Uterus (tissue), 3 donors: ENCODE measurements at regions not wholly inside any gene's neighbourhood (a gene's known extent, or its start where the extent isn't known, plus 50 kb on each side); places are given as distances from the start of the nearest gene placed in this dataset.

Experiments used
- DNase-seq, 2 donors: peaks; one replicate each; pipeline ENCODE4 v3.0.0-alpha.2; 2019 to 2020
- H3K27ac ChIP-seq, 2 donors: fragments of 200-600 bp; sonication (generic); 1 replicate in 1 of 2; 2 replicates in 1 of 2; pipeline ENCODE4 v1.5.1; 2016 to 2018
- H3K27me3 ChIP-seq, 2 donors: fragments of 200-600 bp; sonication (generic); one replicate each; pipeline ENCODE4 v1.5.1; 2018 to 2019; ENCODE audit warnings: control low read depth in 1 of 2
- H3K36me3 ChIP-seq, 2 donors: fragments of 200-600 bp; sonication (generic); one replicate each; pipeline ENCODE4 v1.5.1; 2019; ENCODE audit warnings: control low read depth in 1 of 2
- H3K4me1 ChIP-seq, 2 donors: fragments of 200-600 bp; sonication (generic); one replicate each; pipeline ENCODE4 v1.5.1; 2018 to 2019; ENCODE audit warnings: control low read depth in 1 of 2
- H3K4me3 ChIP-seq, 2 donors: fragments of 200-600 bp; sonication (generic); 1 replicate in 1 of 2; 2 replicates in 1 of 2; pipeline ENCODE4 v1.5.1; 2018 to 2019; ENCODE audit warnings: mild to moderate bottlenecking in 1 of 2
- H3K9me3 ChIP-seq, 2 donors: fragments of 200-600 bp; sonication (generic); one replicate each; pipeline ENCODE4 v1.5.1; 2019; ENCODE audit warnings: control low read depth in 1 of 2
- POLR2A ChIP-seq, 2 donors: fragments of 450-650 bp; IDR thresholded peaks; one replicate each; pipeline ENCODE4 v1.6.1; 2016; ENCODE audit warnings: antibody characterized with exemption in 2 of 2, mild to moderate bottlenecking in 1 of 2, moderate library complexity in 1 of 2
- intact Hi-C: fragments of 100-400 bp; cut with DNase I; formaldehyde crosslinking; loops from one replicate; pipeline ENCODE4 v1.15.1; 2023; ENCODE audit warnings: low total_unique reads
- TF ChIP-seq, protein P1 (sequence below), 4 experiments: fragments of 200-600 bp in 2 of 4; fragments of 450-650 bp in 2 of 4; sonication (generic) in 2 of 4; IDR thresholded peaks; one replicate each; pipeline ENCODE4 v1.5.1; 2016 to 2019; ENCODE audit warnings: antibody characterized with exemption in 4 of 4, mild to moderate bottlenecking in 2 of 4, moderate library complexity in 1 of 4
- donor health status: DM: yes; HTN: yes; CAD: no.

DNA sequence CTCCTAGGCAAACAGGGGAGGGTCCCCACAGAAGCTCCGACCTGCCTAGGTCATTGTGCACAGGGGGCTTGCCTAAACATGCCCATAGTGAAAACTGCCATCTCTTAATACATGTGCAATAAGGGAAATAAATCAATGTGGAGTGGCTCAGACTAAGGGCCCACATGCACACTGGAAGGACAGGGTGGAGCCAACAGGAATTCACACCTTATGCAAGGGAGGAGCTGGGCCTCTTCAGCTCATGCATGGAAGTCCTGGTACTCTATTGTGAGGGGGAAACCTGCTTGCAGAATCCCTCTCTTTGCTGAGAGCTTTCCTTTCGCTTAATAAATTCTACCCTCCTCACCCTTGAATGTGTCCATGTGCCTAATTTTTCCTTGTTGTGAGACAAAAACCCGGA is 815.8 kb downstream of the EFNA5 start:
- Histone ChIP-seq H3K27ac (no peak overlapping the region), H3K4me1 (no peaks in the 10 kb centered on the region), H3K9me3 (no peaks in the 10 kb centered on the region), H3K36me3 (no peaks in the 10 kb centered on the region), H3K27me3 (no peaks in the 10 kb centered on the region), H3K4me3 (no peak overlapping the region)
- TF ChIP-seq, protein P1, sequence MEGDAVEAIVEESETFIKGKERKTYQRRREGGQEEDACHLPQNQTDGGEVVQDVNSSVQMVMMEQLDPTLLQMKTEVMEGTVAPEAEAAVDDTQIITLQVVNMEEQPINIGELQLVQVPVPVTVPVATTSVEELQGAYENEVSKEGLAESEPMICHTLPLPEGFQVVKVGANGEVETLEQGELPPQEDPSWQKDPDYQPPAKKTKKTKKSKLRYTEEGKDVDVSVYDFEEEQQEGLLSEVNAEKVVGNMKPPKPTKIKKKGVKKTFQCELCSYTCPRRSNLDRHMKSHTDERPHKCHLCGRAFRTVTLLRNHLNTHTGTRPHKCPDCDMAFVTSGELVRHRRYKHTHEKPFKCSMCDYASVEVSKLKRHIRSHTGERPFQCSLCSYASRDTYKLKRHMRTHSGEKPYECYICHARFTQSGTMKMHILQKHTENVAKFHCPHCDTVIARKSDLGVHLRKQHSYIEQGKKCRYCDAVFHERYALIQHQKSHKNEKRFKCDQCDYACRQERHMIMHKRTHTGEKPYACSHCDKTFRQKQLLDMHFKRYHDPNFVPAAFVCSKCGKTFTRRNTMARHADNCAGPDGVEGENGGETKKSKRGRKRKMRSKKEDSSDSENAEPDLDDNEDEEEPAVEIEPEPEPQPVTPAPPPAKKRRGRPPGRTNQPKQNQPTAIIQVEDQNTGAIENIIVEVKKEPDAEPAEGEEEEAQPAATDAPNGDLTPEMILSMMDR (IDR thresholded peaks at IDR 0.05): no peak
- no peak for TF ChIP-seq POLR2A (IDR thresholded peaks at IDR 0.05)
- no peak for DNase-seq
- intact Hi-C loops: no loop called here

DNA sequence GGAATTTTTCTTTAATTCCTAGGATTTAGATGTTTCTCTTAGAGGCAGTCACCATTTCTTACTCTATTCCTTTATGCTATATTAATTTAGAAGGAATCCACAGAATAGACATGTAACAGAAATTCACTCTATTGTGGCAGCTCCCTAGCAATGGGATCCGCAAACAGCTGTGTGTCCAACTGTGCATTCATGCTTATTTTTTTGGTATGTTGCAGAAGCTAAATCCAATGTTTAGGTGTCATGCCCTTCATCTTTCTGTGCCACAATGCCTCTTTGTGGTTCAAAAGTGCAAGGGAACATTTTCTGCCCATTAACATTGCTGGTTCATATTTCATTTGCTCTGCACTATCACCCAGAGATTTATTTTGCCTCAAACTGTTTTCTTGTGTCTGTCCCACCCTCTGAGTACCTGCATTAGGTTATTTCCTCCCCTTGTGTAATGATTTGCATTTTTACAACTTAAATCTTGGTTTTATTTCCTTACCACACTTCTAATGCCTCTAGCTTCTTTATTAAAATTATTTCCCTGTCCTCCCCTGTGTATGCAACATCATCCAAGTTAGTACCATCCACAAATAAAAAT is 816.5 kb downstream of the EFNA5 start:
- TF ChIP-seq, protein P1 (IDR thresholded peaks at IDR 0.05): no peak
- no peak for TF ChIP-seq POLR2A (IDR thresholded peaks at IDR 0.05)

DNA sequence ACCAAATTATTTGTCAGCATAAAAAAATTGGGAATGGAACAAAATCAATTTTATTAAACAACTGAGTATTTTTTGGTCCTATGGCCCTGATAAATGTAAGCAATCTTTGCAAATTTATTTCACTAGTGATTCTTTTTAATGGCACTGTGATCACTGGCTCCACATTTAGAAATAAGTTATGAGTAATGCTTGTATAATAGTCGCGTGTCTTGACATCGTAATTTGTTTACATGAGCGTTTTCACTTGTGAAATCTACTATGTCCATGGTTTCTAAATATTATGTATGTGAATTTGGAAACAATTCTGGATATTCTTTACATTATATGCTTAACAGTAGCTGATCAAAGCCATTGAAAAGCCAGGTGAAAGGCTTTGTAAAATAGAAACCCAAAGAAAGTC is 817.5 kb downstream of the EFNA5 start:
- intact Hi-C loops: no loop called here

More for the DNA sequence above, 816.5 kb downstream of the EFNA5 start:
- H3K4me1 ChIP-seq: no peaks in the 10 kb centered on the region
- DNase-seq: no peak
- H3K4me3 ChIP-seq: no peak overlapping the region
- H3K27me3 ChIP-seq: no peaks in the 10 kb centered on the region
- no peaks in the 10 kb centered on the region for H3K9me3 ChIP-seq
- no peak overlapping the region for H3K27ac ChIP-seq
- no peaks in the 10 kb centered on the region for H3K36me3 ChIP-seq
- intact Hi-C loops: no loop called here

DNA sequence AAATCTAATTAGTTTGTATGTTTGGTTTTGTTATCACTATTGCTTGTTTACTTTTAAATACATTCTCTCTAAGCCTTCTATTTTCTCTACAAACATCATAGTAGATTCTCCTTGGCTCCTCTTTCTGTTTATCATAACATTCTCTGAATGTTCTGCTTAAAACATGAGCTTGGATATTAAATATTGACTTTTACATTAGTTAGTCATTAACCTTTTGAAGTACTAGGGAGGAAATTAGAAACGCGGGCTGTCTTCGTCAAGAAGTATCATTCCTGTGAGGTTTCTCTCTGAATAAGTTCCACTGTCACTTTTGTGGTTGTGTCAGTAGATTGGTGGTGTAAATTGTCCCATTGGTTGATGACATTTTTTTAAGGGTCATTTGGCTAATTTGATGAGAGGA is 821.5 kb downstream of the EFNA5 start:
- TF ChIP-seq, protein P1 (IDR thresholded peaks at IDR 0.05): no peak
- no peak for TF ChIP-seq POLR2A (IDR thresholded peaks at IDR 0.05)
- Histone ChIP-seq H3K4me1 (no peaks in the 10 kb centered on the region), H3K9me3 (no peaks in the 10 kb centered on the region), H3K36me3 (no peaks in the 10 kb centered on the region), H3K27ac (no peak overlapping the region), H3K4me3 (no peak overlapping the region), H3K27me3 (no peaks in the 10 kb centered on the region)
- intact Hi-C loops: no loop called here
- no peak for DNase-seq

More for the DNA sequence above, 817.5 kb downstream of the EFNA5 start:
- Histone ChIP-seq H3K4me1 (no peaks in the 10 kb centered on the region), H3K4me3 (no peak overlapping the region), H3K27me3 (no peaks in the 10 kb centered on the region), H3K27ac (no peak overlapping the region), H3K9me3 (no peaks in the 10 kb centered on the region), H3K36me3 (no peaks in the 10 kb centered on the region)
- no peak for DNase-seq
- TF ChIP-seq POLR2A (IDR thresholded peaks at IDR 0.05): no peak
- TF ChIP-seq, protein P1 (IDR thresholded peaks at IDR 0.05): no peak

DNA sequence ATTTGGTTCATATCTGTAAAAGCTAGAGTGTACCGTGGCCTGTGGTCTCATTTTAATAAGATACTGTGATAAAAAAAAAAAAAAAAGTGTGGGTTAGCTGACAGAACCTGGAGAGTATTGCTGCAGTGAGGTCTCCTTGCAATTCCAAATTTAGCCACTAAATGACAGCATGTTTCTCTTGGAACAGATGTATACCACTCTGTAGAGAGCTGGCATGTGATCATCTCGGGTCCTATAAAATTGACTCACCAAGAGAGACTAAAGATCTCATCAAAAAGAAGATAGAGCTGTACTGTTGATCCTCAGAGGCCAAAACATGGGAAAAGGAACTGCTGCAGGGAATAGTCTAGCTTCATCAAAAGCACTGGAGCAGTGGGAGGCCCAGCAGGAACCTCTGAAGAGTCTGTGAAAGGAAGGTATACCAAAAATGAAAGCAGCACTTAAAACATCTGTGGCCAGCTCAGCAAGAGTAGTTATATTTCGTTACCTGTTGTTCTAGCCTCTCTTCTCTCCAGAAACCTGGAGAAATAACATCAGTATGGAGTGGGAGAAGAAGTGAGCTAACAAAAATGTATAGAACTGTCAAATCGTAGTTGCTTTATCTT is 826.8 kb downstream of the EFNA5 start:
- Histone ChIP-seq H3K27me3 (no peaks in the 10 kb centered on the region), H3K4me1 (no peaks in the 10 kb centered on the region), H3K36me3 (no peaks in the 10 kb centered on the region), H3K9me3 (no peaks in the 10 kb centered on the region), H3K27ac (no peak overlapping the region), H3K4me3 (no peak overlapping the region)
- no peak for DNase-seq
- intact Hi-C loops: no loop called here
- TF ChIP-seq, protein P1 (IDR thresholded peaks at IDR 0.05): no peak
- no peak for TF ChIP-seq POLR2A (IDR thresholded peaks at IDR 0.05)
